Activated CD8-positive, alpha-beta memory T cell treated with anti-CD3 and anti-CD28 coated beads, Interleukin-2, amount 50 U/mL, for 48 hours (primary cell): ENCODE measurements at regions not wholly inside any gene's neighbourhood (a gene's known extent, or its start where the extent isn't known, plus 50 kb on each side); places are given as distances from the start of the nearest gene placed in this dataset.
"Not testable (repeated sequence)": the region's sequence is repeated elsewhere in the genome, so short reads cannot be mapped to it uniquely, and the experiment has no call there.

Experiments used
- DNase-seq: peaks from one replicate; pipeline ENCODE4 v3.0.0-alpha.2; 2020

DNA sequence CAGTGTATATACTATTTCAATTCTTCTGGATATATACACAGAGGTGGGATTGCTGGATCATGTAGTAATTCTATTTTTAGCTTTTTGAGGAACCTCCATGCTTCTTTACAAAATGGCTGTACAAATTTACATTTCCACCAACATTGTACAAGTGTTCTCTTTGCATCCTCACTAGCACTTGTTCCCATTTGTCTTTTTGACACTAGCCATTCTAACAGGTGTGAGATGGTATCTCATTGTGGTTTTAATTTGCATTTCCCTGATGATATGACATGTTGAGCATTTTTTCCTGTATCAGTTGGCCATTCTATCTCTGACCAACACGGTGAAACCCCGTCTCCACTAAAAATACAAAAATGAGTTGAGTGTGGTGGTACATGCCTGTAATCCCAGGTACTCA, 68.1 kb upstream of the PMEPA1 start:
- DNase-seq, result no peak

DNA sequence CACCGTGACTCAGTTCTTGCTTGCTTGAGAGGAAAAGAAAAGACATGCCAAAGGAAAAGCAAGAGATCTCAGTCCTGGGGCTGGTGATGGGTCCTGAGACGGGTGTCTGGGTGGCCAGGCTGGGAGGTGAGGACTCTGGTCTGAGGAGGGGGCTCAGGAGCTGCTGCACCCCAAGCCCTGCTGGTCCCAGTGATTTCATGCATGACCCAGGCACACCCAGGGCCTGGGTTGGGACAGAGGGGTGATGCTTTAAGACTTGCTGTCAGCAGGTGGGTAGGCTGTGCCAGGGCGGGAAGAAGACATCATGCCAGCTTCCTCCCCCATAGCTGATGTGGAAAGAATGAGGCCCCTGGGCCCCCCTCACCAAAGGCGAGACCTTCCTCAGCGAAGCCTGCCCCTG, 65.1 kb upstream of the PMEPA1 start:
- no peak for DNase-seq

DNA sequence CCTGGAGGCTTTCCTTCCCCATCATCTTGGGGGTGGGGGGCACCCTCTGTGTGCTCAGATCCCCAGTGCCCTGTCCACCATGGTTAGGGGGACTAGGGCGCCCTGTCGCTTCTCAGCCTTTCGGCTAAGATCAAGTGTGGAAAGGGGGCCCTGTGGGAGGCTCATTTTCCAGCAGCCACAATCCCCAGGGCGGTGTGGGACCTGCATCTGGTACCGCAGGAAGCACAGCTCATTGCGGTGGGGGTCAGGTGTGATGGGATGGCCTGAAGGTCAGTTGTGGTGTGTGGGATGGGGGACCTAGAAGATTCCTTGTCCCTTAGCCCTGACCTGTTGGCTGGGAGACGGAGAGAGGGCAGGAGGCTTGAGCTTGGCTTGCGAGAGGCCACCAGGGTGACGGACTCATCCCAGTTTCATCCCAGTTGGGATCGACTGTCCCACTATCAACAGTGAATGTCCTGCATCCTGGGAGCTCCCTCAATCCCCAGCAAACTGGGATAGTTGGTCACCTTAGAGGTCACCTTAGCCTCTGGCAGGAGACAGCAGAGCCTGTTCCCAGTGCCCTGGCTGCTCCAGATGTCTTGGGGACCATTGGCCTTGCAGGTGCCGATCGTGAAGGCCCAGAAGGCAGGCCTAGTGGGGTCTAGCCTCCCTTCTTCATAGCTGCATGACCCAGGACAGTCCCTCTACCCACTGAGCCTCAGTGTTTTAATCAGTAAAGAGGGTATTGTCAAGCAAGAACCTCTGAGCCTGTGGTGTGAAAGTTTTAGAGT, 64.5 kb upstream of the PMEPA1 start:
- DNase-seq, result no peak

DNA sequence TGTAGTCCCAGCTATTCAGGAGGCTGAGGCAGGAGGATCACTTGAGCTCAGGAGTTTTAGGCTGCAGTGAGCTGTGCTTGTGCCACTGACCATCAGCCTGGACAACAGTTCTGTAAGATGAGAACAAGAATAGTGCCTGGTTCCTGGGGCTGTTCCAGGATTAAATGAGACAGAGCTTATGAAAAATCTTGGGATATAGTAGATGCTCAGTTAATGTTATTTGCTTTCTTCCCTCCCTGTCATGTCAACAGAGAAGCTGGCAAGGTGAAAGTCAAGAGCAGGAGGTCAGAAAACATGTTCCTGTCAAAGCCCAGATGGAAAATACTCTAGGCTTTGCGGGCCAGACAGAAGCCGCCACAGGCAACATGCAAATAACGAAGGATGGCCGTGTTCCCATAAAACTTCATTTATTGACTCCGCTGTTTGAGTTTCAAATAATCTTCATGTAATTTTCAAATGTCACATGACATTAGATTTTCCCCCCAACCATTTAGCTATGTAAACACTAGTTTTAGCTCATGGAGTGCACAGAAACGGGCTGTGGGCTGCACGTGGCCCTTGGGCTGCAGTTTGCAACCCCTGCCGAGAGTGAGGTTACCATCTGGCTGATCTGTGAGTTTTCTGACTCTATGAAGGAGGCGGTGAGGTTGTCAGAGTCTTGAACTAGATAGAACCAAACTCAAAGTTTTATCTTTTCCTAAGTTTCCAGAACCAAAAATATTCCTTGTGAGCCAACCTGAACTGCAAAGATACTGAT, 63.4 kb upstream of the PMEPA1 start:
- no peak for DNase-seq

DNA sequence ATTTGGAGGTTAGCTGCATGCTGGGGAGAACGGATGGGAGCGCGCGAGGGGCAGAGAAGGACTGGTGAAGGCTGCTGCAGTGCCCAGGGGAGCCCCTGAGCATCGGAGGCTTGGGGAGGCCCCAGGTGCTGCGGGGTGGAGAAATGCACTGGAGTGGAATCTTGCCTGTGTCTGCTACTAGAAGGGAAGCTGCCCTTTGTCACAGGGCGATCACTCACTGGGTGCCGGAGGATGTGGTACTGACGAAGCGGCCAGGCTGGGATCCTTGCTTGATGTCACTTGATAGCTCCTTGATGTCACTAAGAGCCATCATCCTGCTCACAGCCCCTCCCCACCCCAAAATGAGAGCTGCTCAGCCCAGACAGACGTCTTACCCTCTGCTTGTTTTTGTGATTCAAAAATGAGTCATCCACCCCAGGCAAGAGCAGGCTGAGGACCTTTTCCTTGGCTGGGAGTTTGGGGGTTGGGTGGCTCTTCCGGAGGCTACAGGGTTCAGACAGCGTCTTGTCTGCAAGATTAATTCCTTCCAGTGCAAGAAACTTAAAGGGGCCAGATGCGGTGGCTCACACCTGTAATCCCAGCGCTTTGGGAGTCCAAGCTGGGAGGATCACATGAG, 62.6 kb upstream of the PMEPA1 start:
- no peak for DNase-seq

DNA sequence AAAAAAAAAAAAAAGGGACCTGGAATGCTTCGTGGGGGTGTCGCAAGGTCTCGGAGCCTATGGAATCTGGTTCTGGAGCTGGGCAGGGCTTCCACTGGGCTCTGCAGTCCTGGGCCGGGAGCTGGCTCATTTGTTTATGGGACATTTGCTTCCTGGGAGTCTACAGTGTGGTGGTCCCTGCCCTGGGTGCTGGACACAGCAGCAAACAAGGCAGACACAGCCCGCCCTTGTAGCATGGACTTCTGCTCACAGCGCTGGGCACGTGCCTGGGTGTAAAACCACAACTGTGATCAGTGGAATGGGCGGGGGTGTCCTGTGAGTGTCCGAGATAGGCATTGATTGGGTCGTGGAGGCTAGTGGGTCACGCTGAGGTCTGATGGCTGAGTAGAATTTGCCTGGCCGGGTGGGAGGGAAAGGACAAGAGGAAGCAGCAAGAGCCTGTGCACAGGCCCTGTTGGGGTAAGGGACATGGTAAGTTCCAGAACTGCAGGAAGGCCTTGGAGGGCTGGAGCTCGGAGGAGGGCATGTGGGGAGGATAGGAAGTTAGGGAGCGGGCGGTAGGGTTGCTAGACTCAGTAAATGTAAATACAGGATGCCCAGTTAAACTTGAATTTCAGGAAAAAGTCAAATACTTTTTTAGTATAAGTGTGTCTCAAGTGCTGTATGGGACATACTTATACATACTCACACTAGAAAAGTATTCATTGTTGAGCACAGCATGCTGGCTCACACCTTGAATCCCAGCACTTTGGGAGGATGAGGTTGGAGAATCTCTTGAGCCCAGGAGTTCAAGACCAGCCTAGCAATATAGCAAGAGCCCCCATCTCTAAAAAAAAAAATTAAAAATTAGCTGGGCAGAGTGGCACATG, 61.3 kb upstream of the PMEPA1 start:
- DNase-seq, result no peak

DNA sequence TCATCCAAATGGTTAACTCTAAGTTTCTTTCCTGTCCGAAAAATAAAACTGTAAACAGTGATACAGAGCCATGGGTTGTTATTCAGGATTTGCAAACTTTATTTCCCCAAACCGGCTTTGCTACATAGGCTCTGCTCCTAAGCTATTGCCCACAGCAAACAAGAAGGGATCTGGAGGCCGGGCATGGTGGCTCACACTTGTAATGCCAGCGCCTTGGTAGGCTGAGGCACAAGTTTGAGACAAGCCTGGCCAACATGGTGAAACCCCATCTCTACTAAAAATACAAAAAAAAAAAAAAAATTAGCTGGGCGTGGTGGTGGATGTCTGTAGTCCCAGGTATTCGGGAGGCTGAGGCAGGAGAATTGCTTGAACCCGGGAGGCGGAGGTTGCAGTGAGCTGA, 60.6 kb upstream of the PMEPA1 start:
- DNase-seq, result not testable (repeated sequence)

DNA sequence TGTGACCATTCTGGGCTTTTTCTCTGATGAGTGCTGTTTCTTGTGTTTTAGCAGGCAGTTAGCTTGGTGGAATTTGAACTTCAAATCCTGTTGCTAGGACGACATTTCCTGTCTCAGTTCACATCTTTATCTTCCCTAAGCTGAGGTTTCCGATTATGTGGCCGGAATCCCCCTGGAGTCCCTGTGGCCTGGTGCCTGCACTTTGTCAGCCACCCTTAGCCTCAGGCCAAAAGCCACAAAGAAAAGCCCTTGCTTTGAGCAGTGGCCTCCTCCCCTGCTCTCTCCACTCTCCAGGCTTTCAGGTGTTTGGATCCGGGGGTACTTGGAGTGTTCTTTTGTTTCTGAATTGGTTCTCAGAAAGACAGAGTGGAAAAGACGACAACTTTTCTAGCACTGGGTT, 59.9 kb upstream of the PMEPA1 start:
- no peak for DNase-seq

DNA sequence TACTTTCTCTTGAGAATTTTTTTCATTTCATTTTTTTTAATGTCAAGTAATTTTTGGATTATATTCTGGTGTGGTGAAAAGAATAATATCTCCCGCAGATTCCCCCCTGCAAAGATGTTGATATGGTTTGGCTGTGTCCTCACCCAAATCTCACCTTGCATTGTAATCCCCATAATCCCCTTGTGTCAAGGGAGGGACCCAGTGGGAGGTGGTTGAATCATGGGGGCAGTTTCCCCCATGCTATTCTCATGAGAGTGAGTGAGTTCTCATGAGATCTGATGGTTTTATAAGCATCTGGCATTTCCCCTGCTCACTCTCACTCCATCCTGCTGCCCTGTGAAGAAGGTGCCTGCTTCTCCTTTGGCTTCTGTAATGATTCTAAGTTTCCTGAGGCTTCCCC, 58.7 kb upstream of the PMEPA1 start:
- DNase-seq, result no peak

DNA sequence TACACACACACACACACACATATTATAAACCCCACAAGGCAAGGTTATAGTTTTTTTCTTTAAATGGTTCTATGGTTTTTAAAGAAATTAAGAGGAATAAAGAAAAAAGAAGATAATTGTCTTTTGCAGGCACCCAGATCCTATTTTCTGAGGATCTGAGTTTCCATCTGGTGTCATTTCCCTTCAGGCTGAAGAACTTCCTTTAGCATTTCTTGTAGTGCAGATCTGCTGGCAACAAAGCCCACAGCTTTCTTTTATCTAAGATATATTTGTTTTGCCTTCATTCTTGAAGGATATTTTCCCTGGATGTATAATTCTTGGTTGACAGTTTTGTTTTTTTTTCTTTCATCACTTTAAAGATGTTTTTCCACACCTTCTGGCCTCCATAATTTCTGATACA, 57.6 kb upstream of the PMEPA1 start:
- no peak for DNase-seq

DNA sequence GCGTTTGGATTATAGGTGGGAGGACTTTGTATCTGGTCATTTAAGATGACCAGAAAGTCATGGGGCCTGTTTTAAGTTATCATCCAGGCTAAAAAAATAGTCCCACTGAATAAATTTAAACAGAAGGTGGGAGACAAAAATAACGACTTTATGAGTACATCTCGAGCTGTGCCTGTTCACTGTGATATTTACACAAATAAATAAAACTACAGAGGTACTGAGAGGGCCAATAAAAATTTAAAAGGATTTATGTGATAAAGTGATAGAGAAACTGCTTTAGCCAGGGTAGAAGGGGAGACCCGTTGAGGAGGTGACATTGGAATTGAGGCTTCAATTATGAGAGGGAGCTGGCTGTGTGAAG, 53.4 kb upstream of the PMEPA1 start:
- no peak for DNase-seq

DNA sequence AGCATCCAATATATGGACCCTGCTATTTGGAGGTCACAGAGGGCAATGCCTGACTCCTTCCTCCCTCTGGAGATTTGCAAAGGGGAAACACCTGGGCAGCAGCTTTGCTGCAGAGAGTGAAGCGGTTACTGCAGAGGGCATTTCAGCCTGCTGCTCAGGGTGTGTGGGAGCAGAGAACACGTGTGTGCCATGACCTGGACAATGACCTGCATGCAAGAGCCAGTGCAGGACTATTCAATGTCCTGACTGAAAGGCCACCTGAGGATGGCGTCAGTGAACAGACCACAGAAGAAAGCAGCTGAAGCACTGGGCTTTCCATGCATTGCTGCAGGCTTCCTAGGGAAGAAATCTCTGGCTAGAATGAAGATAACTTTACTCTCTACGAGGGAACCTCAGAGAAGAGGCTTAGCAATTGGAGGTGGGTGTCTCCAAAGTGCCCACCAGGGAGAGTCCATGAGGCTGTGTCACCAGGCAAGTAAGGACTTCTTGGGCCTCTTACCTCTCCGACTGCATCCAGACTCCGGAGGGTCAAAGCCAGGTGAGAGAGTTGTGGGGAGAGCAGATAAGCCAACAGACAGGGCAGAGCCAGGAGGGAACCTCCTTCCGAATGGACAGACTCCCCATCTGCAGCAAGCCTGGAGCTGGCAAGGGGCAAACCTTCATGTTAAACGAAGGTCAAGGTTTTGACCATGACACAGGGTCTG, 52.9 kb upstream of the PMEPA1 start:
- no peak for DNase-seq

DNA sequence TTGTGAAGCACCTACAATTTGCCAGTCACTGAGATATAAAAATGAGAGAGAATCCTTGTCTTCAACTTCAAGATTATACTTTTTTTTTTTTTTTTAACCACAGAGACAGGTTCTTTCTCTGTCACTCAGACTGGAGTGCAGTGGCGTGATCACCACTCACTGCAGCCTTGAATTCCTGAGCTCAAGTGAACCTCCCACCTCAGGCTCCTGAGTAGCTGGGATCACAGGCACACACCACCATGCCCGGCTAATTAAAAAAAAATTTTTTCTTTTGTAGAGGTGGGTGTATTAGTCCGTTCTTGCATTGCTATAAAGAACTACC, 51.6 kb upstream of the PMEPA1 start:
- no peak for DNase-seq

DNA sequence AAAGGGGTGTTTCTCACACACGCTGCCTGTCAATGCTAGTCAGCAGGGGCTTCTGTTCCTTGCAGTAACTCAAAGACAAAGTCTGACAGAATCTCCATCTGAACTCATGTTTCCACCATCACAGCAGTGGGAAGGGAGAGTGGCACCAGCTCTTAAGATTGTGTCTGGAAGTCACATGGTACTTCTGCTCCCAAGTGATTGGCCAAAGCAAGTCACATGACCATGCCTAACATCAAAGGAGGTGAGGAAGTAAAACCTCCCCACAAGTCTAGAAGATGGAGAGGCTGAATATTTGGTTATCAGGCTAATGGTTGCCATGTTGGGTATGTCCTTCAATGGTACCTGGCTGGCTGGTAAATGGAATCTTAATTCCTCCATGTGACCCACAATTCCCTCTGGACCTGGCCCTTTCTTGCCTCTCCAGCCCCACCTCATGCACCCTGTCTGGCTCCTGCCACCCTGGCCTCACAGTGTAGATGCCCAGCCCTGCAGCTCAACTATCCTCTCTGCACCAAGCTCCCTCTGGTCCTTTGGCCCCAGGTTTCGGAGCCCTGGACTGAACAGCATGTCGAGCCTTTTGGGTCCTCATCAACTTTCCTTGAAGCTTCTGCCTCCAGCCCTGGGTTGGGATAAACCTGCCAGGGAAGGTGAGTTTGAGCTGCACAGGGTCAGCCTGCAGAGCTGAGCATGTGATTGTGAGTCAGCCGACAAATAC, 51.0 kb upstream of the PMEPA1 start:
- no peak for DNase-seq

DNA sequence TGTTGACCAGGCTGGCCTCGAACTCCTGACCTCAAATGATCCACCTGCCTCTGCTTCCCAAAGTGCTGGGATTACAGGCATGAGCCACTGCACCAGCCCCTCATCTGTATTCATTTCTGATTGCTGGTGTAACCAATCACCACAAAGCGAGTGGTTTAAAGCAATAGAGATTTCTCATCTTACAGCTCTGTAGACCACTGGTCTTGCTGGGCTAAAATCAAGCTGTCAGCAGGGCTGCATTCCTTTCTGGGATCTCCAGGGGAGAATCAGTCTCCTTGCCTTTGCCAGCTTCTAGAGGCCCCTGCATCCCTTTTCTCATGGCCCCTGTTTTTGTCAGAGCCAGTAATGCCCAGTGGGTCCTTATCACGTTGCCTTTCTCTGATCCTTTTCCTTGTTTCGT, 49.9 kb upstream of the PMEPA1 start:
- no peak for DNase-seq
